OCI-LY7 (cell line): ENCODE measurements at regions not wholly inside any gene's neighbourhood (a gene's known extent, or its start where the extent isn't known, plus 50 kb on each side); places are given as distances from the start of the nearest gene placed in this dataset.
"Not testable (repeated sequence)": the region's sequence is repeated elsewhere in the genome, so short reads cannot be mapped to it uniquely, and the experiment has no call there.

Experiments used
- BruUV-seq: library from RNA; stranded (reverse); fragments of 400-500 nt; replicated peaks from 2 replicates; lab custom pipeline; 2021; lab: Mats Ljungman, UMichigan
- CTCF ChIA-PET: fragments of 300-600 bp; sonication (Branson Sonifier 250); formaldehyde crosslinking; loops from one replicate; lab custom pipeline; 2022; ENCODE audit warnings: antibody characterized with exemption; ENCODE audit not compliant: unreplicated experiment; lab: Charles Lee
- POLR2A ChIA-PET: fragments of 300-600 bp; sonication (Branson Sonifier 250); formaldehyde crosslinking; loops from one replicate; lab custom pipeline; 2022; ENCODE audit warnings: antibody characterized with exemption; lab: Charles Lee
- DNase-seq: peaks from one replicate; pipeline ENCODE4 v3.0.0-alpha.2; 2015; ENCODE audit warnings: low spot score
- H2AFZ ChIP-seq: fragments of 200-600 bp; sonication (generic), shearing (Covaris generic); 2 replicates; pipeline ENCODE4 v1.6.1; 2014; ENCODE audit warnings: mild to moderate bottlenecking, antibody characterized with exemption, low read length, moderate library complexity
- H3K27ac ChIP-seq: fragments of 200-600 bp; sonication (generic); 2 replicates; pipeline ENCODE4 v1.5.1; 2014; ENCODE audit warnings: mixed run types, low read depth, mild to moderate bottlenecking, moderate library complexity, low read length, inconsistent platforms; ENCODE audit not compliant: poor library complexity, severe bottlenecking
- H3K36me3 ChIP-seq: fragments of 200-600 bp; sonication (generic); 2 replicates; pipeline ENCODE4 v1.6.1; 2014; ENCODE audit warnings: mild to moderate bottlenecking, antibody characterized with exemption, low read length, moderate library complexity, mixed read lengths; ENCODE audit not compliant: insufficient read depth
- H3K4me1 ChIP-seq: fragments of 200-600 bp; sonication (generic); 2 replicates; pipeline ENCODE4 v1.5.1; 2014; ENCODE audit warnings: mild to moderate bottlenecking, low read length; ENCODE audit not compliant: insufficient read depth, poor library complexity, severe bottlenecking
- H3K4me2 ChIP-seq: fragments of 200-600 bp; sonication (generic); 2 replicates; pipeline ENCODE4 v1.6.1; 2014; ENCODE audit warnings: mild to moderate bottlenecking, low read length
- H3K4me3 ChIP-seq: fragments of 200-600 bp; sonication (generic); 2 replicates; pipeline ENCODE4 v1.5.1; 2014; ENCODE audit warnings: mild to moderate bottlenecking, low read depth, low read length; ENCODE audit not compliant: poor library complexity, severe bottlenecking
- H3K79me2 ChIP-seq: fragments of 200-600 bp; sonication (generic); 2 replicates; pipeline ENCODE4 v1.6.1; 2016; ENCODE audit warnings: low read depth, mild to moderate bottlenecking, low read length, moderate library complexity, mixed read lengths; ENCODE audit not compliant: insufficient read depth
- H3K9me2 ChIP-seq: fragments of 200-600 bp; sonication (generic); 2 replicates; pipeline ENCODE4 v1.6.1; 2016; ENCODE audit warnings: mild to moderate bottlenecking, low read length, mixed read lengths; ENCODE audit not compliant: insufficient read depth
- H3K9me3 ChIP-seq: fragments of 200-600 bp; sonication (generic); 2 replicates; pipeline ENCODE4 v1.6.1; 2014; ENCODE audit warnings: mild to moderate bottlenecking, mixed run types, low read length, mixed read lengths
- H4K20me1 ChIP-seq: fragments of 200-600 bp; sonication (generic); 2 replicates; pipeline ENCODE4 v1.6.1; 2014; ENCODE audit warnings: mild to moderate bottlenecking, antibody characterized with exemption, low read length, moderate library complexity, mixed read lengths; ENCODE audit not compliant: insufficient read depth
- CTCF ChIP-seq: fragments of 200-600 bp; sonication (generic); conservative IDR thresholded peaks from 2 replicates; pipeline ENCODE4 v1.5.1; 2014; ENCODE audit warnings: mild to moderate bottlenecking, antibody characterized with exemption, low read length, moderate library complexity, mixed read lengths
- EZH2phosphoT487 ChIP-seq: fragments of 200-600 bp; sonication (generic); IDR thresholded peaks from 2 replicates; pipeline ENCODE4 v1.6.1; 2018; ENCODE audit warnings: low read depth, borderline replicate concordance, mild to moderate bottlenecking, mixed run types, antibody characterized with exemption, low read length, moderate library complexity, mixed read lengths
- intact Hi-C: fragments of 100-400 bp; cut with micrococcal nuclease; formaldehyde crosslinking; loops from one replicate; pipeline ENCODE4 v1.10.0; 2022; ENCODE audit not compliant: unreplicated experiment

- Histone ChIP-seq H3K79me2 (no peaks in the 10 kb centered on the region), H4K20me1 (no peaks in the 10 kb centered on the region), H3K4me1 (no peaks in the 10 kb centered on the region), H3K9me2 (no peaks in the 10 kb centered on the region), H3K27ac (no peak overlapping the region), H3K4me2 (no peak overlapping the region), H3K9me3 (no peaks in the 10 kb centered on the region), H2AFZ (no peak overlapping the region), H3K36me3 (no peaks in the 10 kb centered on the region), H3K4me3 (no peak overlapping the region)
- BruUV-seq = no TSS peak
- intact Hi-C loops = no loop called here
- TF ChIP-seq CTCF = no peak
- no peak for TF ChIP-seq EZH2phosphoT487
- POLR2A ChIA-PET = no interaction called here
- no peak for DNase-seq
- CTCF ChIA-PET = no interaction called here
These were observed 81.6 kb upstream of the KCNE2 start for GRCh38 chr21:34282223-34282622.

GRCh38 chr21:34284666-34285065, 79.1 kb upstream of the KCNE2 start:
- Histone ChIP-seq H3K79me2 (no peaks in the 10 kb centered on the region), H3K4me3 (no peak overlapping the region), H3K4me2 (no peak overlapping the region), H3K9me2 (no peaks in the 10 kb centered on the region), H3K36me3 (no peaks in the 10 kb centered on the region), H3K9me3 (peaks cover 13% of the 10 kb centered on the region; the same call in 1 of the 2 replicates), H3K4me1 (no peaks in the 10 kb centered on the region), H2AFZ (no peak overlapping the region), H3K27ac (no peak overlapping the region), H4K20me1 (no peaks in the 10 kb centered on the region)
- POLR2A ChIA-PET = no interaction called here
- CTCF ChIA-PET = no interaction called here
- intact Hi-C loops = no loop called here
- TF ChIP-seq EZH2phosphoT487 (no peak), CTCF (no peak)
- no TSS peak for BruUV-seq
- DNase-seq = no peak

- H4K20me1 ChIP-seq, H3K4me3 ChIP-seq, H3K36me3 ChIP-seq, CTCF ChIA-PET, intact Hi-C loops, BruUV-seq, H3K9me2 ChIP-seq, H3K27ac ChIP-seq, H2AFZ ChIP-seq, POLR2A ChIA-PET, H3K4me2 ChIP-seq, H3K4me1 ChIP-seq, DNase-seq, H3K79me2 ChIP-seq: not testable (repeated sequence)
- peaks cover 13% of the 10 kb centered on the region; the same call in 1 of the 2 replicates for H3K9me3 ChIP-seq
These were observed 75.8 kb upstream of the KCNE2 start for GRCh38 chr21:34288042-34288441.
